H1 (cell line): ENCODE measurements at regions not wholly inside any gene's neighbourhood (a gene's known extent, or its start where the extent isn't known, plus 50 kb on each side); places are given as distances from the start of the nearest gene placed in this dataset.

ENCODE experiments used
- GABPA ChIP-seq: IDR thresholded peaks from 2 replicates; pipeline ENCODE4 v1.6.1; 2011; ENCODE audit warnings: mild to moderate bottlenecking, low read length, moderate library complexity, borderline replicate concordance; ENCODE audit not compliant: insufficient read depth
- TF ChIP-seq, protein P1 (sequence below): fragments of 300-600 bp; sonication (generic); IDR thresholded peaks from 2 replicates; pipeline ENCODE4 v1.7.1; 2012; ENCODE audit warnings: low read length, moderate library complexity, mild to moderate bottlenecking, inconsistent platforms; ENCODE audit not compliant: insufficient replicate concordance

DNA sequence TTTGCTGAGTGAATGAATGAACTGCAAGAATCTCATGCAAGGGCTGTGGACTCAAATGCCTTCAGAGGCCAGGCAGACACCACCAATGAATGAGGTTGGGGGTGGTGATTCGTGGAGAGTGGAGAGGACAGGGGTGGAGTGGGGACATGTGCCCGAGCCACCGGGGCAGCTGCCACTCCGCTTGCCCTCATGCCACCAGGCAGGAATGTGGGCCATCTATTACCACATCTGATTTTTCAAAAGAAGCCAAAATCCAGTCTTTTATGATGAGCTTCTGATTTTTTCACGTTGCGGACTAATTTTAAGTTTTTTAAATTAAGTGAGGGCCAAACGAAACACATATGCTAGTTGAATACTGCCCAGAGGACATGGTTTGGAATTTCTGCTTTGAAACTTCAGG, 67.1 kb upstream of the SMURF2 start (continued):
- TF ChIP-seq, protein P1, sequence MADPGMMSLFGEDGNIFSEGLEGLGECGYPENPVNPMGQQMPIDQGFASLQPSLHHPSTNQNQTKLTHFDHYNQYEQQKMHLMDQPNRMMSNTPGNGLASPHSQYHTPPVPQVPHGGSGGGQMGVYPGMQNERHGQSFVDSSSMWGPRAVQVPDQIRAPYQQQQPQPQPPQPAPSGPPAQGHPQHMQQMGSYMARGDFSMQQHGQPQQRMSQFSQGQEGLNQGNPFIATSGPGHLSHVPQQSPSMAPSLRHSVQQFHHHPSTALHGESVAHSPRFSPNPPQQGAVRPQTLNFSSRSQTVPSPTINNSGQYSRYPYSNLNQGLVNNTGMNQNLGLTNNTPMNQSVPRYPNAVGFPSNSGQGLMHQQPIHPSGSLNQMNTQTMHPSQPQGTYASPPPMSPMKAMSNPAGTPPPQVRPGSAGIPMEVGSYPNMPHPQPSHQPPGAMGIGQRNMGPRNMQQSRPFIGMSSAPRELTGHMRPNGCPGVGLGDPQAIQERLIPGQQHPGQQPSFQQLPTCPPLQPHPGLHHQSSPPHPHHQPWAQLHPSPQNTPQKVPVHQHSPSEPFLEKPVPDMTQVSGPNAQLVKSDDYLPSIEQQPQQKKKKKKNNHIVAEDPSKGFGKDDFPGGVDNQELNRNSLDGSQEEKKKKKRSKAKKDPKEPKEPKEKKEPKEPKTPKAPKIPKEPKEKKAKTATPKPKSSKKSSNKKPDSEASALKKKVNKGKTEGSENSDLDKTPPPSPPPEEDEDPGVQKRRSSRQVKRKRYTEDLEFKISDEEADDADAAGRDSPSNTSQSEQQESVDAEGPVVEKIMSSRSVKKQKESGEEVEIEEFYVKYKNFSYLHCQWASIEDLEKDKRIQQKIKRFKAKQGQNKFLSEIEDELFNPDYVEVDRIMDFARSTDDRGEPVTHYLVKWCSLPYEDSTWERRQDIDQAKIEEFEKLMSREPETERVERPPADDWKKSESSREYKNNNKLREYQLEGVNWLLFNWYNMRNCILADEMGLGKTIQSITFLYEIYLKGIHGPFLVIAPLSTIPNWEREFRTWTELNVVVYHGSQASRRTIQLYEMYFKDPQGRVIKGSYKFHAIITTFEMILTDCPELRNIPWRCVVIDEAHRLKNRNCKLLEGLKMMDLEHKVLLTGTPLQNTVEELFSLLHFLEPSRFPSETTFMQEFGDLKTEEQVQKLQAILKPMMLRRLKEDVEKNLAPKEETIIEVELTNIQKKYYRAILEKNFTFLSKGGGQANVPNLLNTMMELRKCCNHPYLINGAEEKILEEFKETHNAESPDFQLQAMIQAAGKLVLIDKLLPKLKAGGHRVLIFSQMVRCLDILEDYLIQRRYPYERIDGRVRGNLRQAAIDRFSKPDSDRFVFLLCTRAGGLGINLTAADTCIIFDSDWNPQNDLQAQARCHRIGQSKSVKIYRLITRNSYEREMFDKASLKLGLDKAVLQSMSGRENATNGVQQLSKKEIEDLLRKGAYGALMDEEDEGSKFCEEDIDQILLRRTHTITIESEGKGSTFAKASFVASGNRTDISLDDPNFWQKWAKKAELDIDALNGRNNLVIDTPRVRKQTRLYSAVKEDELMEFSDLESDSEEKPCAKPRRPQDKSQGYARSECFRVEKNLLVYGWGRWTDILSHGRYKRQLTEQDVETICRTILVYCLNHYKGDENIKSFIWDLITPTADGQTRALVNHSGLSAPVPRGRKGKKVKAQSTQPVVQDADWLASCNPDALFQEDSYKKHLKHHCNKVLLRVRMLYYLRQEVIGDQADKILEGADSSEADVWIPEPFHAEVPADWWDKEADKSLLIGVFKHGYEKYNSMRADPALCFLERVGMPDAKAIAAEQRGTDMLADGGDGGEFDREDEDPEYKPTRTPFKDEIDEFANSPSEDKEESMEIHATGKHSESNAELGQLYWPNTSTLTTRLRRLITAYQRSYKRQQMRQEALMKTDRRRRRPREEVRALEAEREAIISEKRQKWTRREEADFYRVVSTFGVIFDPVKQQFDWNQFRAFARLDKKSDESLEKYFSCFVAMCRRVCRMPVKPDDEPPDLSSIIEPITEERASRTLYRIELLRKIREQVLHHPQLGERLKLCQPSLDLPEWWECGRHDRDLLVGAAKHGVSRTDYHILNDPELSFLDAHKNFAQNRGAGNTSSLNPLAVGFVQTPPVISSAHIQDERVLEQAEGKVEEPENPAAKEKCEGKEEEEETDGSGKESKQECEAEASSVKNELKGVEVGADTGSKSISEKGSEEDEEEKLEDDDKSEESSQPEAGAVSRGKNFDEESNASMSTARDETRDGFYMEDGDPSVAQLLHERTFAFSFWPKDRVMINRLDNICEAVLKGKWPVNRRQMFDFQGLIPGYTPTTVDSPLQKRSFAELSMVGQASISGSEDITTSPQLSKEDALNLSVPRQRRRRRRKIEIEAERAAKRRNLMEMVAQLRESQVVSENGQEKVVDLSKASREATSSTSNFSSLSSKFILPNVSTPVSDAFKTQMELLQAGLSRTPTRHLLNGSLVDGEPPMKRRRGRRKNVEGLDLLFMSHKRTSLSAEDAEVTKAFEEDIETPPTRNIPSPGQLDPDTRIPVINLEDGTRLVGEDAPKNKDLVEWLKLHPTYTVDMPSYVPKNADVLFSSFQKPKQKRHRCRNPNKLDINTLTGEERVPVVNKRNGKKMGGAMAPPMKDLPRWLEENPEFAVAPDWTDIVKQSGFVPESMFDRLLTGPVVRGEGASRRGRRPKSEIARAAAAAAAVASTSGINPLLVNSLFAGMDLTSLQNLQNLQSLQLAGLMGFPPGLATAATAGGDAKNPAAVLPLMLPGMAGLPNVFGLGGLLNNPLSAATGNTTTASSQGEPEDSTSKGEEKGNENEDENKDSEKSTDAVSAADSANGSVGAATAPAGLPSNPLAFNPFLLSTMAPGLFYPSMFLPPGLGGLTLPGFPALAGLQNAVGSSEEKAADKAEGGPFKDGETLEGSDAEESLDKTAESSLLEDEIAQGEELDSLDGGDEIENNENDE: no peak
- TF ChIP-seq GABPA: no peak
